ENCODE measurements at regions not wholly inside any gene's neighbourhood (a gene's known extent, or its start where the extent isn't known, plus 50 kb on each side); places are given as distances from the start of the nearest gene placed in this dataset.
"Not testable (repeated sequence)": the region's sequence is repeated elsewhere in the genome, so short reads cannot be mapped to it uniquely, and the experiment has no call there.

GRCh38 chr2:234250926-234251325 lies 200.4 kb downstream of the SPP2 start:
- H3K9me3 ChIP-seq (ENCODE audit: low read depth, low read length), result no peaks in the 10 kb centered on the region
- H3K9ac ChIP-seq (ENCODE audit: insufficient read length), result no peak overlapping the region
- H3K36me3 ChIP-seq (ENCODE audit: insufficient read depth, low read length), result no peaks in the 10 kb centered on the region
- no peak overlapping the region for H3K4me3 ChIP-seq
- no peak for DNase-seq (ENCODE audit: low read depth, low spot score)
- TF ChIP-seq POLR2AphosphoS5 (IDR thresholded peaks at IDR 0.05; ENCODE audit: borderline replicate concordance, low read depth, low read length) (no peak), EZH2 (IDR thresholded peaks at IDR 0.05) (no peak), FOXP2 (optimal IDR thresholded peaks at IDR 0.05; ENCODE audit: control extremely low read depth, extremely low read length, insufficient read depth) (no peak)
- no peak overlapping the region for H3K27ac ChIP-seq

GRCh38 chr2:234249873-234250272 lies 199.4 kb downstream of the SPP2 start:
- no peak overlapping the region for H3K4me3 ChIP-seq
- DNase-seq (ENCODE audit: low read depth, low spot score), result no peak
- TF ChIP-seq POLR2AphosphoS5 (IDR thresholded peaks at IDR 0.05; ENCODE audit: borderline replicate concordance, low read depth, low read length) (no peak), EZH2 (IDR thresholded peaks at IDR 0.05) (no peak), FOXP2 (optimal IDR thresholded peaks at IDR 0.05; ENCODE audit: control extremely low read depth, extremely low read length, insufficient read depth) (no peak)
- H3K9me3 ChIP-seq (ENCODE audit: low read depth, low read length), result no peaks in the 10 kb centered on the region
- H3K27ac ChIP-seq, result no peak overlapping the region
- no peaks in the 10 kb centered on the region for H3K36me3 ChIP-seq (ENCODE audit: insufficient read depth, low read length)
- H3K9ac ChIP-seq (ENCODE audit: insufficient read length), result no peak overlapping the region

DNA sequence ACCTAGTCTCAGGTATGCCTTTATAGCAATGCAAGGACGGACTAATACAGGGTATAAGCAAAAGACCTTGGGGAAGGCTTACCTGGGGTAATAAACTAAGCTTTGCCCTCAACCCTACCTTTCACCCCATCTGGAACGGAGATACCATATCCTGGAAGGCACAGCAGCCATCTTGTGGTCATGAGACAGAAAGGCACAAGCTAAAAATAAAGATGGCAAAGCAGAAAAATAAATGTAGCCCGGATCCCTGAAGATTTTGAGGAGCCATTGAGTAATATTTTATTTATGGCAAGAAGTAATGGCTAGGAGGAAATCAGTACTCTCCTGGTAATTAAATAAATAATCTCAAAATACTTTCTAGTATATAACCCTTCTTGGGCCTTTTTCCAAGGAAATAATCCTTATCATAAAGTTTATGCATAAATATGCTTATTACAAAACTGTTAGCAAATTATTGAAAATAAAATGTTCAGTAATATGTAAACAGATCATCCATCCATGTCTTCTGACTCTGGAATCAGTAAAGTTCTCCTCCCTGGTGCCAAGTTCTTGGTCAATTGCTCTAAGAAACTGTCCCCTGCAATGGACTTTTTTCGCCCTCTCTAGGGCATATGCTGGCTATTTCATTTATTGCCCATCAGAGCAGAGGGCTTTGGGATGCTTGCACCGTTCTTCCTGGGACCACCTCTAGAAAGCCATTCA lies 198.7 kb downstream of the SPP2 start:
- Histone ChIP-seq H3K4me3 (no peak overlapping the region), H3K9me3 (ENCODE audit: low read depth, low read length) (no peaks in the 10 kb centered on the region), H3K36me3 (ENCODE audit: insufficient read depth, low read length) (no peaks in the 10 kb centered on the region), H3K9ac (ENCODE audit: insufficient read length) (no peak overlapping the region), H3K27ac (no peak overlapping the region)
- TF ChIP-seq EZH2 (IDR thresholded peaks at IDR 0.05), result no peak
- no peak for TF ChIP-seq POLR2AphosphoS5 (IDR thresholded peaks at IDR 0.05; ENCODE audit: borderline replicate concordance, low read depth, low read length)
- no peak for TF ChIP-seq FOXP2 (optimal IDR thresholded peaks at IDR 0.05; ENCODE audit: control extremely low read depth, extremely low read length, insufficient read depth)
- DNase-seq (ENCODE audit: low read depth, low spot score), result no peak

GRCh38 chr2:234248213-234248710 lies 197.8 kb downstream of the SPP2 start:
- DNase-seq (ENCODE audit: low read depth, low spot score); H3K9ac ChIP-seq (ENCODE audit: insufficient read length); H3K27ac ChIP-seq; H3K9me3 ChIP-seq (ENCODE audit: low read depth, low read length); H3K4me3 ChIP-seq; H3K36me3 ChIP-seq (ENCODE audit: insufficient read depth, low read length): not testable (repeated sequence)

GRCh38 chr2:234247453-234248180 lies 197.1 kb downstream of the SPP2 start:
- Histone ChIP-seq H3K9me3 (ENCODE audit: low read depth, low read length) (no peaks in the 10 kb centered on the region), H3K9ac (ENCODE audit: insufficient read length) (no peak overlapping the region), H3K4me3 (no peak overlapping the region), H3K27ac (no peak overlapping the region), H3K36me3 (ENCODE audit: insufficient read depth, low read length) (no peaks in the 10 kb centered on the region)
- no peak for DNase-seq (ENCODE audit: low read depth, low spot score)
- TF ChIP-seq EZH2 (IDR thresholded peaks at IDR 0.05), result no peak
- TF ChIP-seq FOXP2 (optimal IDR thresholded peaks at IDR 0.05; ENCODE audit: control extremely low read depth, extremely low read length, insufficient read depth), result no peak
- TF ChIP-seq POLR2AphosphoS5 (IDR thresholded peaks at IDR 0.05; ENCODE audit: borderline replicate concordance, low read depth, low read length), result no peak

GRCh38 chr2:234245945-234246344 lies 195.4 kb downstream of the SPP2 start:
- no peaks in the 10 kb centered on the region for H3K36me3 ChIP-seq (ENCODE audit: insufficient read depth, low read length)
- H3K27ac ChIP-seq, result no peak overlapping the region
- H3K9me3 ChIP-seq (ENCODE audit: low read depth, low read length), result no peaks in the 10 kb centered on the region
- no peak overlapping the region for H3K4me3 ChIP-seq
- TF ChIP-seq EZH2 (IDR thresholded peaks at IDR 0.05), result no peak
- TF ChIP-seq FOXP2 (optimal IDR thresholded peaks at IDR 0.05; ENCODE audit: control extremely low read depth, extremely low read length, insufficient read depth), result no peak
- TF ChIP-seq POLR2AphosphoS5 (IDR thresholded peaks at IDR 0.05; ENCODE audit: borderline replicate concordance, low read depth, low read length), result no peak
- H3K9ac ChIP-seq (ENCODE audit: insufficient read length), result no peak overlapping the region
- DNase-seq (ENCODE audit: low read depth, low spot score), result peak; percentile 12

GRCh38 chr2:234243871-234244565 lies 193.5 kb downstream of the SPP2 start:
- Histone ChIP-seq H3K9ac (ENCODE audit: insufficient read length) (no peak overlapping the region), H3K27ac (no peak overlapping the region), H3K36me3 (ENCODE audit: insufficient read depth, low read length) (no peaks in the 10 kb centered on the region), H3K4me3 (0 out of 2 replicates have a peak overlapping the region, but pooled peaks have one; percentile 12), H3K9me3 (ENCODE audit: low read depth, low read length) (no peaks in the 10 kb centered on the region)
- no peak for TF ChIP-seq POLR2AphosphoS5 (IDR thresholded peaks at IDR 0.05; ENCODE audit: borderline replicate concordance, low read depth, low read length)
- no peak for TF ChIP-seq EZH2 (IDR thresholded peaks at IDR 0.05)
- TF ChIP-seq FOXP2 (optimal IDR thresholded peaks at IDR 0.05; ENCODE audit: control extremely low read depth, extremely low read length, insufficient read depth), result no peak
- no peak for DNase-seq (ENCODE audit: low read depth, low spot score)

- Histone ChIP-seq H3K36me3 (ENCODE audit: insufficient read depth, low read length) (no peaks in the 10 kb centered on the region), H3K9ac (ENCODE audit: insufficient read length) (no peak overlapping the region), H3K9me3 (ENCODE audit: low read depth, low read length) (no peaks in the 10 kb centered on the region), H3K27ac (no peak overlapping the region), H3K4me3 (no peak overlapping the region)
- DNase-seq (ENCODE audit: low read depth, low spot score), result no peak
- TF ChIP-seq FOXP2 (optimal IDR thresholded peaks at IDR 0.05; ENCODE audit: control extremely low read depth, extremely low read length, insufficient read depth), result no peak
- no peak for TF ChIP-seq EZH2 (IDR thresholded peaks at IDR 0.05)
Measured at GRCh38 chr2:234242459-234242836, 191.9 kb downstream of the SPP2 start.
